Neuronal stem cell (in vitro differentiated cells): ENCODE measurements at regions not wholly inside any gene's neighbourhood (a gene's known extent, or its start where the extent isn't known, plus 50 kb on each side); places are given as distances from the start of the nearest gene placed in this dataset.
A peak's percentile ranks its signal among the peaks of the same experiment; 100 is the strongest.

Experiments
- DNase-seq: peaks from one replicate; pipeline ENCODE4 v3.0.0-alpha.2; 2013; ENCODE audit warnings: low spot score
- H2AFZ ChIP-seq: one replicate; pipeline ENCODE4 v1.6.1; 2013; ENCODE audit warnings: mild to moderate bottlenecking, low read length, inconsistent platforms
- H2AK5ac ChIP-seq: 2 replicates; pipeline ENCODE4 v1.6.1; 2013; ENCODE audit warnings: low read depth, mild to moderate bottlenecking, inconsistent platforms, low read length, moderate library complexity, mixed read lengths
- H2BK120ac ChIP-seq: 2 replicates; pipeline ENCODE4 v1.6.1; 2013; ENCODE audit warnings: low read depth, mild to moderate bottlenecking, inconsistent platforms, low read length, moderate library complexity, mixed read lengths
- H2BK12ac ChIP-seq: one replicate; pipeline ENCODE4 v1.6.1; 2013; ENCODE audit warnings: low read length, inconsistent platforms
- H2BK15ac ChIP-seq: 2 replicates; pipeline ENCODE4 v1.6.1; 2013; ENCODE audit warnings: mild to moderate bottlenecking, low read length, inconsistent platforms, mixed read lengths
- H2BK5ac ChIP-seq: one replicate; pipeline ENCODE4 v1.6.1; 2013; ENCODE audit warnings: inconsistent platforms, mild to moderate bottlenecking, low read length, moderate library complexity
- H3K14ac ChIP-seq: one replicate; pipeline ENCODE4 v1.6.1; 2013; ENCODE audit warnings: low read length, inconsistent platforms
- H3K18ac ChIP-seq: 2 replicates; pipeline ENCODE4 v1.6.1; 2013; ENCODE audit warnings: low read length, inconsistent platforms
- H3K23ac ChIP-seq: 2 replicates; pipeline ENCODE4 v1.6.1; 2013; ENCODE audit warnings: low read depth, mild to moderate bottlenecking, mixed read lengths, low read length, inconsistent platforms; ENCODE audit not compliant: poor library complexity
- H3K27ac ChIP-seq: replicated peaks from 3 replicates; pipeline ENCODE4 v1.5.1; 2013; ENCODE audit warnings: low read length, inconsistent platforms
- H3K27me3 ChIP-seq, 3 experiments: 2 replicates each; pipeline ENCODE4 v1.6.1; 2013; ENCODE audit warnings: low read length in 3 of 3, mild to moderate bottlenecking in 2 of 3, inconsistent platforms in 1 of 3, low read depth in 1 of 3, mixed read lengths in 1 of 3, moderate library complexity in 1 of 3; ENCODE audit not compliant: control insufficient read depth in 3 of 3, insufficient read depth in 3 of 3
- H3K36me3 ChIP-seq, 2 donors: replicated peaks in 1 of 2; 2 replicates each; pipeline ENCODE4 v1.6.1; 2013; ENCODE audit warnings: low read length in 2 of 2; ENCODE audit not compliant: control insufficient read depth in 2 of 2, insufficient read depth in 2 of 2
- H3K4ac ChIP-seq: 2 replicates; pipeline ENCODE4 v1.6.1; 2013; ENCODE audit warnings: inconsistent platforms, mild to moderate bottlenecking, low read length, moderate library complexity
- H3K4me1 ChIP-seq, 2 donors: 1 replicate in 1 of 2; 2 replicates in 1 of 2; pipeline ENCODE4 v1.6.1; 2013; ENCODE audit warnings: low read length in 2 of 2, low read depth in 1 of 2; ENCODE audit not compliant: control insufficient read depth in 2 of 2, insufficient read depth in 1 of 2
- H3K4me2 ChIP-seq: one replicate; pipeline ENCODE4 v1.6.1; 2013; ENCODE audit warnings: mild to moderate bottlenecking, low read length, inconsistent platforms; ENCODE audit not compliant: insufficient read depth, poor library complexity, severe bottlenecking
- H3K4me3 ChIP-seq, 2 donors: 2 replicates each; pipeline ENCODE4 v1.5.1; 2013; ENCODE audit warnings: low read length in 2 of 2, mild to moderate bottlenecking in 2 of 2, inconsistent platforms in 1 of 2, moderate library complexity in 1 of 2
- H3K79me1 ChIP-seq: one replicate; pipeline ENCODE4 v1.6.1; 2013; ENCODE audit warnings: low read depth, mild to moderate bottlenecking, inconsistent platforms, low read length, moderate library complexity
- H3K9ac ChIP-seq: one replicate; pipeline ENCODE4 v1.6.1; 2013; ENCODE audit warnings: mild to moderate bottlenecking, low read depth, low read length, inconsistent platforms; ENCODE audit not compliant: poor library complexity
- H3K9me3 ChIP-seq, 2 donors: replicated peaks in 1 of 2; 2 replicates each; pipeline versions ENCODE3 to v1.6.1; 2013; ENCODE audit warnings: low read length in 2 of 2, mild to moderate bottlenecking in 2 of 2, inconsistent platforms in 1 of 2, low read depth in 1 of 2, mixed read lengths in 1 of 2, moderate library complexity in 1 of 2; ENCODE audit not compliant: control insufficient read depth in 2 of 2, insufficient read depth in 1 of 2
- H4K8ac ChIP-seq: one replicate; pipeline ENCODE4 v1.6.1; 2013; ENCODE audit warnings: low read depth, mild to moderate bottlenecking, inconsistent platforms, low read length, moderate library complexity
- H4K91ac ChIP-seq: one replicate; pipeline ENCODE4 v1.6.1; 2013; ENCODE audit warnings: low read length, low read depth, mild to moderate bottlenecking, inconsistent platforms; ENCODE audit not compliant: poor library complexity
- WGBS, 2 donors: extraction: QIAGEN DNeasy Blood & Tissue Kit; methylation state at CpG; one replicate each; pipeline ENCODE4 v1.1.7; 2013; ENCODE audit warnings: missing lambda C conversion rate in 2 of 2, mixed read lengths in 1 of 2; ENCODE audit not compliant: insufficient read length in 2 of 2, insufficient replicate concordance in 1 of 2; ENCODE audit errors: extremely low coverage in 2 of 2; 5-methylcytosine and 5-hydroxymethylcytosine counted together

DNA sequence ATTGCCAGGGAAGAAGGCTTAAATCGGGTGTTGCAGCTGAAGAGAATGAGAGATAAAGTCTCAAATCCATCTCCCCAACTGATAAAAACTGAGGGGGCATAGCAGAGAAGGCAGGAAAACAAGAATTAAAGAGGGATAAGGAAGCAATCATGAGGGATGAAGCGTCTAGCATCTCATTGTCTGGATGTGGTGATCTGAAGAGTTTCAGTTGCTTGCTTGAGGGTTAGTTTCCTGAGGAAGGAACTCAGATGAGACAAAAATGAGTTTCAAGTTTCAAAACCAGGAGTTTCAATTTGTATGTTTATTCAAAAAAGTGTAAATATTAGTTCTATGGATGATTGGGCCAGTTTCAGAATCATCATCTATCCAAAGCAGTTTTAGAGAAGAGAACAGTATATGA is 496.9 kb downstream of the RAB28 start:
- H2BK15ac ChIP-seq = no peak overlapping the region
- no peaks in the 10 kb centered on the region for H3K4me1 ChIP-seq
- WGBS, 2 donors = no CpG with 5 or more reads among the region's 2 CpGs
- H3K9me3 ChIP-seq = no peaks in the 10 kb centered on the region
- no peak overlapping the region for H2BK12ac ChIP-seq
- H3K4me3 ChIP-seq = no peak overlapping the region
- no peak overlapping the region for H2AFZ ChIP-seq
- no peak overlapping the region for H3K9ac ChIP-seq
- no peaks in the 10 kb centered on the region for H3K36me3 ChIP-seq
- no peak overlapping the region for H3K27ac ChIP-seq
- H4K8ac ChIP-seq = no peak overlapping the region
- no peak overlapping the region for H3K4ac ChIP-seq
- no peaks in the 10 kb centered on the region for H3K27me3 ChIP-seq
- no peak overlapping the region for H2BK5ac ChIP-seq
- DNase-seq = no peak
- no peak overlapping the region for H2AK5ac ChIP-seq
- H3K14ac ChIP-seq = no peak overlapping the region
- H3K79me1 ChIP-seq = no peaks in the 10 kb centered on the region
- H3K18ac ChIP-seq = no peak overlapping the region
- H2BK120ac ChIP-seq = no peak overlapping the region
- H3K23ac ChIP-seq = no peak overlapping the region
- no peak overlapping the region for H4K91ac ChIP-seq
- H3K4me2 ChIP-seq = no peak overlapping the region

- H2BK12ac ChIP-seq = no peak overlapping the region
- H2BK120ac ChIP-seq = no peak overlapping the region
- no peak overlapping the region for H3K18ac ChIP-seq
- no peak overlapping the region for H2BK15ac ChIP-seq
- H3K27me3 ChIP-seq = no peaks in the 10 kb centered on the region
- no peak for DNase-seq
- H2AK5ac ChIP-seq = no peak overlapping the region
- H3K23ac ChIP-seq = no peak overlapping the region
- H4K91ac ChIP-seq = no peak overlapping the region
- H3K4me3 ChIP-seq = no peak overlapping the region
- H3K9ac ChIP-seq = no peak overlapping the region
- no peak overlapping the region for H3K4me2 ChIP-seq
- no peak overlapping the region for H3K27ac ChIP-seq
- no peaks in the 10 kb centered on the region for H3K79me1 ChIP-seq
- WGBS, 2 donors = no CpG with 5 or more reads among the region's 11 CpGs
- H3K14ac ChIP-seq = peak overlapping the region; percentile 25
- H2BK5ac ChIP-seq = no peak overlapping the region
- no peaks in the 10 kb centered on the region for H3K36me3 ChIP-seq
- no peaks in the 10 kb centered on the region for H3K4me1 ChIP-seq
- no peak overlapping the region for H2AFZ ChIP-seq
- H4K8ac ChIP-seq = no peak overlapping the region
- peaks cover 0 to 2% of the 10 kb centered on the region in 2 donors for H3K9me3 ChIP-seq
- H3K4ac ChIP-seq = no peak overlapping the region
Observed at GRCh38 chr4:12979797-12980196, 504.3 kb downstream of the RAB28 start.

- Histone ChIP-seq H2BK15ac (no peak overlapping the region), H3K14ac (no peak overlapping the region), H3K4ac (no peak overlapping the region), H4K8ac (no peak overlapping the region), H3K4me3 (no peak overlapping the region), H3K79me1 (no peaks in the 10 kb centered on the region), H3K27ac (no peak overlapping the region), H4K91ac (no peak overlapping the region), H2AK5ac (no peak overlapping the region), H3K27me3 (no peaks in the 10 kb centered on the region), H3K4me2 (no peak overlapping the region), H3K36me3 (no peaks in the 10 kb centered on the region), H3K4me1 (no peaks in the 10 kb centered on the region), H2AFZ (no peak overlapping the region), H2BK12ac (no peak overlapping the region), H3K9me3 (peaks cover 0 to 2% of the 10 kb centered on the region in 2 donors), H2BK5ac (no peak overlapping the region), H2BK120ac (no peak overlapping the region), H3K23ac (no peak overlapping the region), H3K18ac (no peak overlapping the region), H3K9ac (no peak overlapping the region)
- no peak for DNase-seq
Observed at GRCh38 chr4:12978310-12978709, 505.8 kb downstream of the RAB28 start.

GRCh38 chr4:12975511-12975910 is 508.6 kb downstream of the RAB28 start:
- WGBS, 2 donors = no CpG with 5 or more reads among the region's 3 CpGs
- no peak overlapping the region for H2AK5ac ChIP-seq
- no peak for DNase-seq

More at GRCh38 chr4:12975511-12975910, 508.6 kb downstream of the RAB28 start:
- Histone ChIP-seq H2BK5ac (no peak overlapping the region), H3K9me3 (peaks cover 0 to 2% of the 10 kb centered on the region in 2 donors), H4K8ac (no peak overlapping the region), H2AFZ (no peak overlapping the region), H3K4ac (no peak overlapping the region), H2BK15ac (no peak overlapping the region), H2BK12ac (no peak overlapping the region), H3K4me1 (no peaks in the 10 kb centered on the region), H3K23ac (no peak overlapping the region), H3K9ac (no peak overlapping the region), H3K18ac (no peak overlapping the region), H3K27ac (no peak overlapping the region), H3K79me1 (no peaks in the 10 kb centered on the region), H4K91ac (no peak overlapping the region), H3K27me3 (no peaks in the 10 kb centered on the region), H3K14ac (no peak overlapping the region), H2BK120ac (no peak overlapping the region), H3K36me3 (no peaks in the 10 kb centered on the region), H3K4me2 (no peak overlapping the region), H3K4me3 (no peak overlapping the region)
